Immature natural killer cell (primary cell): ENCODE measurements at regions not wholly inside any gene's neighbourhood (a gene's known extent, or its start where the extent isn't known, plus 50 kb on each side); places are given as distances from the start of the nearest gene placed in this dataset.
A peak's percentile ranks its signal among the peaks of the same experiment; 100 is the strongest.

ENCODE experiments used
- DNase-seq, 3 donors: peaks; one replicate each; pipeline ENCODE4 v3.0.0; 2022; ENCODE audit warnings: mixed read lengths in 1 of 3
- H3K27ac Mint-ChIP-seq, 6 donors: one replicate each; pipeline ENCODE4 v1.8.0; 2020; ENCODE audit warnings: mixed read lengths in 6 of 6, mild to moderate bottlenecking in 5 of 6, inconsistent platforms in 4 of 6, moderate library complexity in 3 of 6
- H3K27me3 Mint-ChIP-seq, 3 donors: one replicate each; pipeline ENCODE4 v1.8.0; 2020 to 2021; ENCODE audit warnings: low read depth in 3 of 3, mild to moderate bottlenecking in 3 of 3, mixed read lengths in 3 of 3, moderate library complexity in 3 of 3, inconsistent platforms in 1 of 3
- H3K36me3 Mint-ChIP-seq, 3 donors: one replicate each; pipeline ENCODE4 v1.8.0; 2020; ENCODE audit warnings: mixed read lengths in 3 of 3, inconsistent platforms in 2 of 3, mild to moderate bottlenecking in 2 of 3
- H3K4me1 Mint-ChIP-seq, 2 donors: one replicate each; pipeline ENCODE4 v1.8.0; 2020; ENCODE audit warnings: inconsistent platforms in 2 of 2, mild to moderate bottlenecking in 2 of 2, mixed read lengths in 2 of 2, moderate library complexity in 1 of 2
- H3K4me3 Mint-ChIP-seq, 5 donors: one replicate each; pipeline ENCODE4 v1.8.0; 2020; ENCODE audit warnings: mild to moderate bottlenecking in 5 of 5, mixed read lengths in 5 of 5, inconsistent platforms in 3 of 5, moderate library complexity in 3 of 5
- H3K9me3 Mint-ChIP-seq, 6 donors: one replicate each; pipeline ENCODE4 v1.8.0; 2020; ENCODE audit warnings: mild to moderate bottlenecking in 6 of 6, mixed read lengths in 6 of 6, inconsistent platforms in 4 of 6, moderate library complexity in 3 of 6

DNA sequence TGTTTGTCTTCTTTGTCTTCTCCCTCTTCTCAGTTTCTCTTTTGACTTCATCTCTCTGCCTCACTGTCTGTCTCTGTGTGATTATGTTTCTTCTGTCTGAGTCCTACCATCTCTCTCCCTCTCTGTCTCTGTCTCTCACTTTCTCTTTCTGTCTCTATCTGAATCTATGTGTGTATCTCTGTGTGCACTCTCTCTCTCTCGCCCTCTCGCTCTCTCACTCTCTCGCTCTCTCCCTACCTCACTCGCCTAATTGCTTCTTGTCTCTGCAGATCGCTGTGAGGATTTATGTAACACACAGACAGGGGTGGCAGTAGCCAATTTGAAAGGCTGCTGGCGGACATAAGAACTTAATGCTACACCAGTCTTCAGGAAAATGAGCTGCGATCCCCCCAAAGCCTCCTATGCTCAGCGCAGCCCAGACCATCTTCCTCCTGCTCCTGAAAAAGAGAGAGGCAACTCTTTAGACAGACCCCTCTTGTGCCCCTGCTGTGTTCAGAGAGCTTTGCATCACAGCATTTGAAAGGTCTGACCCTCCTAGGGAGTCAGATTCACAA, 140.9 kb downstream of the CCT6B start:
- Mint-ChIP-seq H3K4me1 (no peaks in the 10 kb centered on the region), H3K27me3 (peaks cover 0 to 13% (median 12%) of the 10 kb centered on the region in 3 donors), H3K36me3 (peaks cover 0 to 5% (median 0%) of the 10 kb centered on the region in 3 donors), H3K4me3 (no peak overlapping the region), H3K27ac (no peak overlapping the region), H3K9me3 (no peaks in the 10 kb centered on the region)
- DNase-seq: no peak

DNA sequence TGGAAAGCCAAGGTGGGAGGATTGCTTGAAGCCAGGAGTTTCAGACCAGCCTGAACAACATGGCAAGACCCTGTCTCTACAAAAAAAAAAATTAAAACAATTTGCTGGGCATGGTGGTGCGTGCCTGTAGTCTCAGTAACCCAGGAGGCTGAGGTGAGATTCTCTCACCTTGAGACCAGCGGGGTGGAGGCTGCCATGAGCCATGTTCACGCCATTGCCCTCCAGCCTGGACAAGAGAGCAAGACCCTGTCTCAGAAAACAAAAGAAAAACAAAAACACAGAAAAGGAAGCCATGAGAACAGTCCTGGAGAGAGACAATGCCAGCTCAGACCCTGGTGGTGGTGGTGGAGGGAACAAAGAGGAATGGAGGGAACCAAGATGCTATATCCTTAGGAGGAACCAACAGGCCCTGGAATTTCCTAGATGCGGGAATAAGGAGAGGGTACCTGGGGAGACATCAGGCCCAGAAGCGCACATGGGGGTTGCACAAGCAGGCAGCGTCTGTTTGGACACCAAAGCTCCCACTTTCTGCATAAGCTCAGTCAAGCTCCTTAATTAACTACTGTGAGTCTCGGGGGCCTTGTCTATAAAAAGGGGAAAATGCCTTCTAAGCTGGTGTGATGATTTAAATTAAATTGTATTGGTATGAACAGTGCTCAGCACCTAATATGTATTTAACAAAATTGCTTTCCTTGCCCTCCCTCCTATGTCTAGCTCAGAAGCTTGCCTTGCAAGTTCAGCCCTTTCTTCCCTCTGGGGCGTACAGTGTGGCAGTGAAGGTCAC, 143.8 kb downstream of the CCT6B start:
- no peak for DNase-seq
- Mint-ChIP-seq H3K4me3 (no peak overlapping the region), H3K4me1 (no peaks in the 10 kb centered on the region), H3K27me3 (peaks cover 2 to 13% (median 11%) of the 10 kb centered on the region in 3 donors), H3K27ac (no peak overlapping the region), H3K9me3 (no peaks in the 10 kb centered on the region), H3K36me3 (peaks cover 0 to 5% (median 0%) of the 10 kb centered on the region in 3 donors)

- no peak for DNase-seq
- Mint-ChIP-seq H3K27me3 (peaks cover 2 to 13% (median 13%) of the 10 kb centered on the region in 3 donors), H3K4me1 (no peaks in the 10 kb centered on the region), H3K36me3 (peaks cover 0 to 5% (median 0%) of the 10 kb centered on the region in 3 donors), H3K9me3 (no peaks in the 10 kb centered on the region), H3K4me3 (no peak overlapping the region), H3K27ac (no peak overlapping the region)
Observed at GRCh38 chr17:34816848-34817247, 144.4 kb downstream of the CCT6B start.

DNA sequence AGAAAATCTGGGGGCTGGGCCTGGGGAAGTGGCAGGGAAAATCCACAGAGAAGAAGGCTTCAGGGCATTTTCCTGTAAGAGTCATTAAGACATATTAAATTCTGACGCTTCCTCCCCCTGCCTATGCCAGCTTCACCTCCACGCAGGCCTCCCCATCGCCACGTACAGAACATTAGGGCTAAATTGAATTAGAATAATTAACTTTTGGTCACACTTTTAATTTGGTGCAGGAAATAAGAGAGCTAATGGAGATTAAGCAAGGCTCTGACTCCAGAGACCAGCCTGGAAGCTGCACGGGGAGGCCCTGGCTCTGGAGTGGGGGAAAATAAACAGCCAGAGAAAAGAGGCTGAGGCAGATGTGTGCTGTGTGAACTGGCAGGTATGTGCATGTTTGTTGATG, 148.0 kb downstream of the CCT6B start:
- DNase-seq: no peak
- Mint-ChIP-seq H3K9me3 (no peaks in the 10 kb centered on the region), H3K27me3 (peaks cover 2 to 8% (median 4%) of the 10 kb centered on the region in 3 donors), H3K4me3 (no peak overlapping the region), H3K27ac (no peak overlapping the region), H3K36me3 (no peaks in the 10 kb centered on the region), H3K4me1 (no peaks in the 10 kb centered on the region)

- no peaks in the 10 kb centered on the region for H3K36me3 Mint-ChIP-seq
- DNase-seq: no peak
- no peak overlapping the region for H3K27ac Mint-ChIP-seq
- no peaks in the 10 kb centered on the region for H3K4me1 Mint-ChIP-seq
- no peaks in the 10 kb centered on the region for H3K9me3 Mint-ChIP-seq
- H3K27me3 Mint-ChIP-seq: peaks cover under 1 to 7% (median 2%) of the 10 kb centered on the region in 3 donors
- H3K4me3 Mint-ChIP-seq: no peak overlapping the region
Observed at GRCh38 chr17:34811561-34811960, 149.7 kb downstream of the CCT6B start.

DNA sequence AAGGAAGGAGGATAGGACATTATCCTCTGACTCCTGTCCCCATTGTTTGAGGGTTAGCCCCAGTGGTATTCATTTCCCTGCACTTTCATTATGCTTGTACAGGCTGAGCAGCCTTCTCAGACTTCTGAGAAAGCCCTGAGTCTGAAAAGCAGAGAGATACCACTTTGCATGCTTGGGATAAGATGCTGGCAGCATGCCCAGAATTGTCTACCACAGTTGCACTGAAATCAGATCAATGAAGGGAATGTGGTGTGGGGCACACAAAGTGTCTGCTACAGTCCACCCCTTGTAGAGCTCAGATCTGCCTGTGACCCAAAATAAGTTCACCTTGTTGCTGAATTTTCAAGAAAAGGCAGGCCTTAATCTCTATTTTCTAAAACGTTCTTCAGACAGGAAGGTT, 160.6 kb downstream of the CCT6B start:
- H3K9me3 Mint-ChIP-seq: peaks cover 0 to 2% (median 0%) of the 10 kb centered on the region in 6 donors
- H3K4me1 Mint-ChIP-seq: no peaks in the 10 kb centered on the region
- H3K27ac Mint-ChIP-seq: no peak overlapping the region
- no peak overlapping the region for H3K4me3 Mint-ChIP-seq
- H3K36me3 Mint-ChIP-seq: no peaks in the 10 kb centered on the region
- peaks cover 0 to 8% (median 6%) of the 10 kb centered on the region in 3 donors for H3K27me3 Mint-ChIP-seq
- no peak for DNase-seq

DNA sequence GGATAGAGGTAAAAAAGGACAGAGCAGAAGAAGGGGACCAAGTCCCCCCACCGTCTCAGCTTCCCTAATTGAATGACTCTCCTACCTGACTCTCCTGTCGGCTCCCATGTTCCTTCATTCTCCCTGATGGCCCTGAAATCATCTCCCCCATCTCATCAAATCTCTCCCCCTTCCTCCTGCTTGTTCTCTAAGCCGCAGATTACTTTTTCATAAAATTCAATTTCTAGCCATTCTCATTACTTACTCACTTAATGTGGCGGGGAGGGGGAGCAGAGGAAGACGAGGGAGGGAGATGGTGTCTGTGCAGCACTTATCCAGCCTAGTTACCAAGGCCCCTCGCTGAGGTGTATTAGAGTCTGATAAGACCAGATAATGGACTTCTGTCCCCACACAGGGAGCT, 161.5 kb downstream of the CCT6B start:
- H3K4me1 Mint-ChIP-seq: no peaks in the 10 kb centered on the region

GRCh38 chr17:34798581-34798980, 162.7 kb downstream of the CCT6B start:
- Mint-ChIP-seq H3K9me3 (peaks cover 0 to 2% (median 0%) of the 10 kb centered on the region in 6 donors), H3K27me3 (peaks cover 0 to 7% (median 5%) of the 10 kb centered on the region in 3 donors), H3K4me1 (no peaks in the 10 kb centered on the region), H3K4me3 (no peak overlapping the region), H3K36me3 (no peaks in the 10 kb centered on the region), H3K27ac (no peak overlapping the region)
- no peak for DNase-seq

More for the DNA sequence above, 161.5 kb downstream of the CCT6B start:
- DNase-seq: no peak
- no peaks in the 10 kb centered on the region for H3K36me3 Mint-ChIP-seq
- H3K27ac Mint-ChIP-seq: no peak overlapping the region
- H3K27me3 Mint-ChIP-seq: peaks cover 0 to 8% (median 5%) of the 10 kb centered on the region in 3 donors
- H3K4me3 Mint-ChIP-seq: no peak overlapping the region
- peaks cover 0 to 2% (median 0%) of the 10 kb centered on the region in 6 donors for H3K9me3 Mint-ChIP-seq

GRCh38 chr17:34797720-34798119, 163.5 kb downstream of the CCT6B start:
- no peak overlapping the region for H3K27ac Mint-ChIP-seq
- H3K4me3 Mint-ChIP-seq: no peak overlapping the region
- H3K9me3 Mint-ChIP-seq: peaks cover 0 to under 1% (median 0%) of the 10 kb centered on the region in 6 donors
- no peaks in the 10 kb centered on the region for H3K4me1 Mint-ChIP-seq
- peak in 1 of 3 donors; percentile 2 for DNase-seq
- H3K36me3 Mint-ChIP-seq: no peaks in the 10 kb centered on the region
- H3K27me3 Mint-ChIP-seq: peaks cover 0 to 10% (median 6%) of the 10 kb centered on the region in 3 donors

- Mint-ChIP-seq H3K4me1 (no peaks in the 10 kb centered on the region), H3K9me3 (no peaks in the 10 kb centered on the region), H3K27me3 (peaks cover 0 to 7% (median 5%) of the 10 kb centered on the region in 3 donors), H3K4me3 (no peak overlapping the region), H3K36me3 (no peaks in the 10 kb centered on the region), H3K27ac (no peak overlapping the region)
- no peak for DNase-seq
Observed at GRCh38 chr17:34793231-34793908, 167.9 kb downstream of the CCT6B start.

- Mint-ChIP-seq H3K9me3 (peaks cover 0 to 1% (median 0%) of the 10 kb centered on the region in 6 donors), H3K4me1 (no peaks in the 10 kb centered on the region), H3K27ac (no peak overlapping the region), H3K27me3 (peaks cover 2 to 7% (median 3%) of the 10 kb centered on the region in 3 donors), H3K4me3 (no peak overlapping the region), H3K36me3 (no peaks in the 10 kb centered on the region)
- no peak for DNase-seq
Observed at GRCh38 chr17:34788696-34789095, 172.6 kb downstream of the CCT6B start.

DNA sequence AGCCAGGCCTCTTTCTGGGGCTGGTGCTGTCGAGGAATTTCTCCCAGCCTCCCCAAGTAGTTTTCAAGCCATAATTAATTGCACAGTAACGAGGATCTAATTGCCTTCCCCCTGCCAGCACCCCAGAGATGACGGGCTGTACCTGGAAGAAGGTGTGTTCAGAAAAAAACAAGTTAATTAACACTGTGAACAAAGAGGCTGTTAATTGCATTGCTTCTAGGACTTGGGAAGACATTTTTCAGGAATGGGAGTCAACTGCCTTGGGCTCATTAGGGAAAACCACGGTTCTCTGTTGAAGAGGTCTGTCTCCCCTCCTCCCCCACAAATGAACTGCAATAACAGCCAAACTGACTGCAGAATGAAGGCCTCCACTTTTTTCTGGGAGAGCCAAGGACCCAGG, 176.7 kb downstream of the CCT6B start:
- peaks cover 0 to 10% (median 6%) of the 10 kb centered on the region in 3 donors for H3K27me3 Mint-ChIP-seq
- H3K4me3 Mint-ChIP-seq: no peak overlapping the region
- no peak overlapping the region for H3K27ac Mint-ChIP-seq
- no peaks in the 10 kb centered on the region for H3K36me3 Mint-ChIP-seq
- H3K4me1 Mint-ChIP-seq: no peaks in the 10 kb centered on the region
- peaks cover 0 to 1% (median 0%) of the 10 kb centered on the region in 6 donors for H3K9me3 Mint-ChIP-seq
- DNase-seq: no peak

DNA sequence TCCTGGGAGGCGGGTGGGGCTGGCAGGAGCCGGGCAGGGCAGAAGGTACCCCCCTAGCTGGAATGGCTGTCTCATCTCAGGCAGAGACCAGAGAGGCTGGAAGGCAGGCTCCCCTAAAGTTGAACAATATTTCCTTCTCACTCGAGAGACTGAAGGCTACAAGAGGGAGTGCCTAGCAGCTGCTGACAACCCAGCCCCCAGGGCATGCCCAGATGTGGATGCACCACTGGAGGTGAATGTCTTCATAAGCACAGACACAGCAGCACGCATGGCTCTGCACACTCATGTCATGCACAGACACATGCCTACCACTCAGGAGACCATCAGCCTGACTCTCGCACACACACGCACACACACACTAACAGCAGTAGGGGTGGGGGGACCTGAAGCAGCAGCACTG, 179.0 kb downstream of the CCT6B start:
- Mint-ChIP-seq H3K27ac (no peak overlapping the region), H3K27me3 (peaks cover 0 to 10% (median 8%) of the 10 kb centered on the region in 3 donors), H3K9me3 (peaks cover 0 to 1% (median 0%) of the 10 kb centered on the region in 6 donors), H3K36me3 (no peaks in the 10 kb centered on the region), H3K4me1 (no peaks in the 10 kb centered on the region), H3K4me3 (no peak overlapping the region)
- DNase-seq: no peak

GRCh38 chr17:34781571-34782108, 179.6 kb downstream of the CCT6B start:
- Mint-ChIP-seq H3K4me3 (no peak overlapping the region), H3K27me3 (peaks cover 0 to 9% (median 8%) of the 10 kb centered on the region in 3 donors), H3K9me3 (peaks cover 0 to 1% (median 0%) of the 10 kb centered on the region in 6 donors), H3K27ac (peak overlapping the region in 1 of 6 donors; percentile 25), H3K4me1 (no peaks in the 10 kb centered on the region), H3K36me3 (no peaks in the 10 kb centered on the region)
- no peak for DNase-seq
